Mucosa of descending colon (tissue), 3 donors: ENCODE measurements at regions not wholly inside any gene's neighbourhood (a gene's known extent, or its start where the extent isn't known, plus 50 kb on each side); places are given as distances from the start of the nearest gene placed in this dataset.
"Not testable (repeated sequence)": the region's sequence is repeated elsewhere in the genome, so short reads cannot be mapped to it uniquely, and the experiment has no call there.

Source experiments
- ATAC-seq: fragments of 200-7000 bp; cut with Tn5 transposase; one replicate; pipeline ENCODE4 v1.9.1; 2020; ENCODE audit warnings: mild to moderate bottlenecking, moderate library complexity
- DNase-seq, 3 donors: peaks; one replicate each; pipeline ENCODE4 v3.0.0-alpha.2; 2020
- H3K36me3 ChIP-seq: fragments of 200-600 bp; one replicate; pipeline ENCODE4 v1.8.0; 2021; ENCODE audit warnings: low read depth, mild to moderate bottlenecking
- H3K4me1 ChIP-seq: fragments of 200-600 bp; one replicate; pipeline ENCODE4 v1.8.0; 2021; ENCODE audit warnings: low read depth, mild to moderate bottlenecking
- H3K4me3 ChIP-seq: fragments of 200-600 bp; one replicate; pipeline ENCODE4 v1.8.0; 2021; ENCODE audit warnings: mild to moderate bottlenecking
- H3K9me3 ChIP-seq: fragments of 200-600 bp; one replicate; pipeline ENCODE4 v1.8.0; 2021; ENCODE audit warnings: mild to moderate bottlenecking
- intact Hi-C, 2 donors: fragments of 100-400 bp; cut with DNase I in 1 of 2; cut with micrococcal nuclease in 1 of 2; formaldehyde crosslinking; loops; one replicate each; pipeline versions ENCODE4 v1.11.0 to v1.11.1; 2022; cut with DNase I, micrococcal nuclease
- TF ChIP-seq, protein P1 (sequence below): fragments of 200-600 bp; IDR thresholded peaks from one replicate; pipeline ENCODE4 v1.8.0; 2022; ENCODE audit warnings: antibody characterized with exemption, mild to moderate bottlenecking
- donor health status: DM: no; HTN: no; CAD: no; lungs with moderate emphysema.
- donor health status: DM: no; HTN: no; CAD: no.
- donor health status: DM: no; HTN: yes; CAD: no.

DNA sequence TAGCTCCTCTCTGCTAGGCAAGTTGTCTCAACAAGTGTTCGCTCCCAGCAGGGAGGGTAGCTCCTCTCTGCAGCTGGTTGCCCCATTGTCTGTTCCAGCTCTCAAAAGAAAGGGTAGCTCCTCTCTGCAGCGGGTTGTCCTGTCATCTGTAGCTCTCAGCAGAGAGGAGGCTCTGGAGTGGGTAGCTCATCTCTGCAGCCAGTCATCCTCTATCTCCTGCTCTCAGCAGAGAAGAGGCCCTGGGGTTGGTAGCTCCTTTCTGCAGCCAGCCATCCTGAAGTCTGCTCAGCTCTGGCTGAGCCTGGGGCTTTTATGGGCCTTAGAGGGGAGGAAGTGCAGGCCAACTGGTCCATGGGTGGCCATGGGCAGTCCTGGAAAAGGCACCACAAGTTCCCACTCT is 342.7 kb downstream of the PTTG2 start:
- Histone ChIP-seq H3K4me3 (no peak overlapping the region), H3K9me3 (peaks cover 31% of the 10 kb centered on the region), H3K36me3 (no peaks in the 10 kb centered on the region), H3K4me1 (no peaks in the 10 kb centered on the region)
- TF ChIP-seq, protein P1, sequence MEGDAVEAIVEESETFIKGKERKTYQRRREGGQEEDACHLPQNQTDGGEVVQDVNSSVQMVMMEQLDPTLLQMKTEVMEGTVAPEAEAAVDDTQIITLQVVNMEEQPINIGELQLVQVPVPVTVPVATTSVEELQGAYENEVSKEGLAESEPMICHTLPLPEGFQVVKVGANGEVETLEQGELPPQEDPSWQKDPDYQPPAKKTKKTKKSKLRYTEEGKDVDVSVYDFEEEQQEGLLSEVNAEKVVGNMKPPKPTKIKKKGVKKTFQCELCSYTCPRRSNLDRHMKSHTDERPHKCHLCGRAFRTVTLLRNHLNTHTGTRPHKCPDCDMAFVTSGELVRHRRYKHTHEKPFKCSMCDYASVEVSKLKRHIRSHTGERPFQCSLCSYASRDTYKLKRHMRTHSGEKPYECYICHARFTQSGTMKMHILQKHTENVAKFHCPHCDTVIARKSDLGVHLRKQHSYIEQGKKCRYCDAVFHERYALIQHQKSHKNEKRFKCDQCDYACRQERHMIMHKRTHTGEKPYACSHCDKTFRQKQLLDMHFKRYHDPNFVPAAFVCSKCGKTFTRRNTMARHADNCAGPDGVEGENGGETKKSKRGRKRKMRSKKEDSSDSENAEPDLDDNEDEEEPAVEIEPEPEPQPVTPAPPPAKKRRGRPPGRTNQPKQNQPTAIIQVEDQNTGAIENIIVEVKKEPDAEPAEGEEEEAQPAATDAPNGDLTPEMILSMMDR: no peak
- intact Hi-C loops: no loop called here
- DNase-seq: no peak
- ATAC-seq: no peak

DNA sequence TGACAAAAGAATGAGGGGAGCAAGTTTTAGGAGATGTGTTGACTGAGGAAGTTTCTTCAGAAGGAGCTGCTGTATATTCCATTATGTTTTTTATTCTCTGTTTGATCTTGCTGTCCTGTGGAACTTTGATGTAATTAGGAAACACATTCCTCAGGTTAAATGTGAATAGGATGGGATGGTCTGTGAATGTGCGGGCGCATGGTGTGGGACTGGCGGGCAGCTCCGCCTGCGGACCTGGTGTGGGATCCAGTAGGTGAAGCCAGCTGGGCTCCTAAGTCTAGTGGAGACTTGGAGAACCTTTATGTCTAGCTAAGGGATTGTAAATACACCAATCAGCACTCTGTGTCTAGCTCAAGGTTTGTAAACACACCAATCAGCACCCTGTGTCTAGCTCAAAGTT is 344.3 kb downstream of the PTTG2 start:
- intact Hi-C loops, DNase-seq, H3K36me3 ChIP-seq, H3K4me1 ChIP-seq, H3K4me3 ChIP-seq, ATAC-seq: not testable (repeated sequence)
- peaks cover 17% of the 10 kb centered on the region for H3K9me3 ChIP-seq

DNA sequence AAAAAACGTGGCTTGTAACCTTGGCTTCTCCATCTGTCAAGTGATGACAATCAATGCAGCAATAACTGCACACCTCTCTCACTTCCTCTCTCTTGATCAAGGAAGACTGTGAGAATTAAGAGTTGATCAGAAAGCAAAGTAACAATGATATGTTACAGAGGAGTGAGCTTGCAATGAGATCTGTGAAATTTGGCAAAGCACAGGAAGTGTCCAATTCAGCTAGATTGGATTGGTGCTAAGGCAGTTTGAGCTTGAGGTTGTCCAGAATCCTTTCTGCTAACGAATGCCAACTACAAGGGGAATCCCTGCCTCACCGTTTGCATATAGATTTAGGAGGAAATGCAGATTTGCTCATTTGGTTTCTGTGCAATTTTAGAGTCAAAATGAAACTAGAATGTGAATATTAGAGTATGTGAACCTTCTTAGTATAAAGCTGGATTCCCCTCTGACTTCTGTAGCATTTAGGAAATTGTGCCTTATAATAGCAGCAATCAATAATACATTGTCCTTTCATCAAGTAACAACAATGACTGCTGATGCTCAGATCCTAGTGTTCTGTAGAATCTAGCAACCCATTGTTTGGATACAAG is 346.4 kb downstream of the PTTG2 start:
- TF ChIP-seq, protein P1: no peak
- ATAC-seq: peak; percentile 48
- Histone ChIP-seq H3K4me1 (no peaks in the 10 kb centered on the region), H3K9me3 (peaks cover 9% of the 10 kb centered on the region), H3K36me3 (no peaks in the 10 kb centered on the region), H3K4me3 (no peak overlapping the region)
- no peak for DNase-seq
- intact Hi-C loops: no loop called here

DNA sequence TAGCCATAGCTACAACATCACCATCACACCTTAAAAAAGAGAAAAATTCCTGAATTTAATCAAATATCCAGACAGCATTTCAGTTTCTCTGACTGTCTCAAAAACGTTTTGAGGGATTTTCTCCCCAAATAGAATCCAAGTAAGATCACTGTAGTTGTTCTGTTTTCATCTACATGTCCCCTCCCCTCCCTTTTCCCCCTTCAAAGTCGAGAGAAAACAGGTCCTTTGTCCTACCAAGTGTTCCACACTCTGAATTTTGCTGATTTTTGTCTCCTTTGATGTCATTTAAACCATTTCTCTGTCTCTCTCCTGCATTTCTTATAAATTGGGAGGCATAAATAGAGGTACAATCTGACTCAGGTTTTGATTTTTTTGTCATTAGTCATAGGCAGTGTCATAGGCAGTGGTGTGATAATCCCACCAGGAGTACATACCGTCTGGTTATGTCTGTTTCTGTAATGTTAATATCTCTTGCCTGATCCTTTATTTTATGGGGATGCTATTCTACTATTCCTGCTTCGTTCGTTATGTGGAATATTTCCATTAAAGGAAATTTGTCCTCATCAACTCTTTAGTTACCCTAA is 348.6 kb downstream of the PTTG2 start:
- TF ChIP-seq, protein P1: no peak
- Histone ChIP-seq H3K36me3 (no peaks in the 10 kb centered on the region), H3K9me3 (no peaks in the 10 kb centered on the region), H3K4me3 (no peak overlapping the region), H3K4me1 (peaks cover 12% of the 10 kb centered on the region)
- no peak for DNase-seq
- no peak for ATAC-seq
- intact Hi-C loops: no loop called here

DNA sequence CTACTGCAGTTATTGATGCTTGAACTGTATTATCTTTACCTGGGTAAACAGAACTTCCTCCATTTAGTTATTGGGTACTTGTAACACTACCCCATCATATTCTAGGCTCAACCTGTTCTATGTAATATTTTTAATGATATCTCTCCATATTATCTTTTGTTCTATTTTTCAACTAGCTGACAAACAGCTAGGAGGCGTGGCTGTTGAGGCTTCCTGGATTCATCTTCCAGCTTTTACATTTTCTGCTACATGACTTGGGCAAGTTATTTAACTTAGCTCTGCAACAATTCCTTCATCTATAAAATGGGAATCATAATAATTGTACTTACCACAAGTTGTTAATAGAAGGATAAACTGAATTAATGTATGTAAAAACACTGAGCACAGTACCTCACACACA is 349.3 kb downstream of the PTTG2 start:
- Histone ChIP-seq H3K9me3 (no peaks in the 10 kb centered on the region), H3K4me1 (peaks cover 18% of the 10 kb centered on the region), H3K36me3 (no peaks in the 10 kb centered on the region), H3K4me3 (no peak overlapping the region)
- TF ChIP-seq, protein P1: no peak
- intact Hi-C loops: no loop called here
- no peak for DNase-seq
- no peak for ATAC-seq

DNA sequence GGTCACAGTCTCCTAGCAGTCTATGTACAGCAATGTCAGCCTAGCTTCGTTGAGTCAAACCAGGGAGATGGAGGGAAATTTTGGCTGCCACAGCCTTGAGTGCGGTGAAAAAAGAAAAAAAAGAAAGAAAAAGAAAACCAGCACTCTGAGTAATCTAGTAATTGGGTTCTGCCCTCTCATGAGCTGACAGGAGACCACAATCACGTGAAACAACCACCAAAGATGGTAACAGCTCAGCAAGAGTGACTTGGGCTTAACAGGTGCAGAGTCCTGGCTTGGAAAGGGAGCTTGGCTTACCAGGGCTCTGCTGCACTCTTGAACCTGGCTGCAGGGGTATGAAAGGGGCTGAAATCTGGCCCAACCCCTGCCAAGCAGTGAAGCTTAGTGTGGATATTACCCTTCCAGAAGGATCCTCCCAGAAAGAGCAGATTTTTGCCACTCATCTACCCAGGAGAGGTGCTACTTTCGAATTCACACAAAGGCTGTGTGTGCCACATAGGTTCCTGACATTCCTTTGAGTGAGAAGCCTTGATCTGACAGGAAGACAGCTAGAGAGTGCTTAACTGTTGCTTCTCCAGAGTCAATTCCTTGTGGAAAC is 350.3 kb downstream of the PTTG2 start:
- H3K9me3 ChIP-seq: no peaks in the 10 kb centered on the region
- H3K4me3 ChIP-seq: no peak overlapping the region
- no peak for DNase-seq
- TF ChIP-seq, protein P1: no peak
- no peaks in the 10 kb centered on the region for H3K36me3 ChIP-seq
- no peak for ATAC-seq
- H3K4me1 ChIP-seq: peaks cover 23% of the 10 kb centered on the region
- intact Hi-C loops: no loop called here
